Neural progenitor cell (in vitro differentiated cells): ENCODE measurements at regions not wholly inside any gene's neighbourhood (a gene's known extent, or its start where the extent isn't known, plus 50 kb on each side); places are given as distances from the start of the nearest gene placed in this dataset.

Experiments
- DNase-seq: peaks from one replicate; pipeline ENCODE4 v3.0.0-alpha.2; 2016; ENCODE audit warnings: low spot score
- H2AFZ ChIP-seq: fragments of 200-600 bp; sonication (generic); replicated peaks from 2 replicates; pipeline ENCODE4 v1.6.1; 2016; ENCODE audit warnings: antibody characterized with exemption
- H3F3A ChIP-seq: fragments of 200-600 bp; sonication (generic); 2 replicates; pipeline ENCODE4 v1.6.1; 2016; ENCODE audit warnings: antibody characterized with exemption, low read depth
- H3K27ac ChIP-seq: fragments of 200-600 bp; sonication (generic); 2 replicates; pipeline ENCODE4 v1.5.1; 2016; ENCODE audit warnings: mild to moderate bottlenecking
- H3K27me3 ChIP-seq: fragments of 200-600 bp; sonication (generic); 2 replicates; pipeline ENCODE4 v1.6.1; 2016; ENCODE audit warnings: mild to moderate bottlenecking, moderate library complexity
- H3K36me3 ChIP-seq: fragments of 200-600 bp; sonication (generic); 2 replicates; pipeline ENCODE4 v1.5.1; 2016
- H3K4me1 ChIP-seq: fragments of 200-600 bp; sonication (generic); 2 replicates; pipeline ENCODE4 v1.6.1; 2016; ENCODE audit warnings: mixed run types
- H3K4me2 ChIP-seq: fragments of 200-600 bp; sonication (generic); 2 replicates; pipeline ENCODE4 v1.6.1; 2016
- H3K4me3 ChIP-seq: fragments of 200-600 bp; sonication (generic); 2 replicates; pipeline ENCODE4 v1.5.1; 2016
- H3K79me2 ChIP-seq: fragments of 200-600 bp; sonication (generic); 2 replicates; pipeline ENCODE4 v1.6.1; 2016; ENCODE audit warnings: low read depth
- H3K9ac ChIP-seq: fragments of 200-600 bp; sonication (generic); 2 replicates; pipeline ENCODE4 v1.6.1; 2016
- H3K9me3 ChIP-seq: fragments of 200-600 bp; sonication (generic); 2 replicates; pipeline ENCODE4 v1.5.1; 2016; ENCODE audit warnings: low read depth
- H4K20me1 ChIP-seq: fragments of 200-600 bp; sonication (generic); 2 replicates; pipeline ENCODE4 v1.6.1; 2016; ENCODE audit warnings: low read depth
- H3K27ac Mint-ChIP-seq: 3 replicates; pipeline ENCODE4 v1.8.0; 2021; ENCODE audit warnings: mixed read lengths
- H3K27me3 Mint-ChIP-seq: 2 replicates; pipeline ENCODE4 v1.8.0; 2022; ENCODE audit warnings: low read depth, mild to moderate bottlenecking, inconsistent platforms, moderate library complexity, mixed read lengths; ENCODE audit not compliant: insufficient read depth
- H3K36me3 Mint-ChIP-seq: 3 replicates; pipeline ENCODE4 v1.8.0; 2021; ENCODE audit warnings: mixed read lengths
- H3K4me1 Mint-ChIP-seq: 3 replicates; pipeline ENCODE4 v1.8.0; 2021; ENCODE audit warnings: mixed read lengths
- H3K4me3 Mint-ChIP-seq: 3 replicates; pipeline ENCODE4 v1.8.0; 2021; ENCODE audit warnings: mild to moderate bottlenecking, moderate library complexity, mixed read lengths
- H3K9me3 Mint-ChIP-seq: 3 replicates; pipeline ENCODE4 v1.8.0; 2020; ENCODE audit warnings: mixed read lengths
- CTCF ChIP-seq: fragments of 200-600 bp; sonication (generic); IDR thresholded peaks from 2 replicates; pipeline ENCODE4 v1.5.1; 2017; ENCODE audit warnings: antibody characterized with exemption, mild to moderate bottlenecking
- EZH2 ChIP-seq: fragments of 200-600 bp; sonication (generic); IDR thresholded peaks from 2 replicates; pipeline ENCODE4 v1.6.1; 2017; ENCODE audit warnings: antibody characterized with exemption, mild to moderate bottlenecking, moderate library complexity
- EZH2phosphoT487 ChIP-seq: fragments of 200-600 bp; sonication (generic); IDR thresholded peaks from 2 replicates; pipeline ENCODE4 v1.6.1; 2017; ENCODE audit warnings: antibody characterized with exemption

GRCh38 chr5:89777758-89778157, 631.8 kb downstream of the CETN3 start:
- peaks cover 36% of the 10 kb centered on the region for H3K9me3 Mint-ChIP-seq
- H3K4me3 Mint-ChIP-seq = no peak overlapping the region
- H3K9ac ChIP-seq = no peak overlapping the region
- H3K27ac ChIP-seq = no peak overlapping the region
- no peak for TF ChIP-seq CTCF
- TF ChIP-seq EZH2 = no peak
- no peak for TF ChIP-seq EZH2phosphoT487
- no peaks in the 10 kb centered on the region for H3K79me2 ChIP-seq
- H3K36me3 ChIP-seq = no peaks in the 10 kb centered on the region
- no peaks in the 10 kb centered on the region for H3K27me3 ChIP-seq
- no peaks in the 10 kb centered on the region for H4K20me1 ChIP-seq
- H3K36me3 Mint-ChIP-seq = peaks cover 5% of the 10 kb centered on the region
- H3K4me1 Mint-ChIP-seq = no peaks in the 10 kb centered on the region
- no peak overlapping the region for H2AFZ ChIP-seq
- no peaks in the 10 kb centered on the region for H3K9me3 ChIP-seq
- DNase-seq = no peak
- no peak overlapping the region for H3K4me2 ChIP-seq
- no peaks in the 10 kb centered on the region for H3F3A ChIP-seq
- H3K27ac Mint-ChIP-seq = no peak overlapping the region
- no peaks in the 10 kb centered on the region for H3K4me1 ChIP-seq
- no peak overlapping the region for H3K4me3 ChIP-seq
- H3K27me3 Mint-ChIP-seq = peaks cover 4% of the 10 kb centered on the region

- H3K9ac ChIP-seq = no peak overlapping the region
- no peak overlapping the region for H3K27ac Mint-ChIP-seq
- no peaks in the 10 kb centered on the region for H3K36me3 Mint-ChIP-seq
- H3K4me3 Mint-ChIP-seq = no peak overlapping the region
- H3K27me3 Mint-ChIP-seq = no peaks in the 10 kb centered on the region
- no peak for DNase-seq
- H3K9me3 Mint-ChIP-seq = peaks cover 2% of the 10 kb centered on the region
- no peaks in the 10 kb centered on the region for H3K79me2 ChIP-seq
- no peak overlapping the region for H3K4me3 ChIP-seq
- no peaks in the 10 kb centered on the region for H3F3A ChIP-seq
- no peaks in the 10 kb centered on the region for H3K4me1 ChIP-seq
- no peaks in the 10 kb centered on the region for H3K27me3 ChIP-seq
- no peak overlapping the region for H2AFZ ChIP-seq
- H3K4me2 ChIP-seq = no peak overlapping the region
- no peak for TF ChIP-seq CTCF
- no peak for TF ChIP-seq EZH2phosphoT487
- no peak for TF ChIP-seq EZH2
- no peaks in the 10 kb centered on the region for H3K4me1 Mint-ChIP-seq
- no peaks in the 10 kb centered on the region for H3K9me3 ChIP-seq
- no peak overlapping the region for H3K27ac ChIP-seq
- H4K20me1 ChIP-seq = no peaks in the 10 kb centered on the region
- H3K36me3 ChIP-seq = no peaks in the 10 kb centered on the region
Observed at GRCh38 chr5:89769975-89770374, 639.6 kb downstream of the CETN3 start.

GRCh38 chr5:89759802-89760201, 649.8 kb downstream of the CETN3 start:
- Mint-ChIP-seq H3K4me3 (no peak overlapping the region), H3K27me3 (no peaks in the 10 kb centered on the region), H3K4me1 (no peaks in the 10 kb centered on the region), H3K27ac (no peak overlapping the region), H3K9me3 (no peaks in the 10 kb centered on the region), H3K36me3 (no peaks in the 10 kb centered on the region)
- Histone ChIP-seq H3K27me3 (no peaks in the 10 kb centered on the region), H3F3A (no peaks in the 10 kb centered on the region), H4K20me1 (no peaks in the 10 kb centered on the region), H3K4me3 (no peak overlapping the region), H3K9ac (no peak overlapping the region), H3K4me1 (no peaks in the 10 kb centered on the region), H3K27ac (no peak overlapping the region), H3K79me2 (no peaks in the 10 kb centered on the region), H3K9me3 (no peaks in the 10 kb centered on the region), H3K4me2 (no peak overlapping the region), H2AFZ (no peak overlapping the region), H3K36me3 (no peaks in the 10 kb centered on the region)
- DNase-seq = no peak
- no peak for TF ChIP-seq CTCF
- no peak for TF ChIP-seq EZH2
- TF ChIP-seq EZH2phosphoT487 = no peak

GRCh38 chr5:89758146-89758545, 651.4 kb downstream of the CETN3 start:
- Mint-ChIP-seq H3K27ac (no peak overlapping the region), H3K27me3 (no peaks in the 10 kb centered on the region), H3K36me3 (no peaks in the 10 kb centered on the region), H3K9me3 (no peaks in the 10 kb centered on the region), H3K4me3 (no peak overlapping the region), H3K4me1 (no peaks in the 10 kb centered on the region)
- no peaks in the 10 kb centered on the region for H3K36me3 ChIP-seq
- H3F3A ChIP-seq = no peaks in the 10 kb centered on the region
- H3K9ac ChIP-seq = no peak overlapping the region
- H3K27ac ChIP-seq = no peak overlapping the region
- H3K27me3 ChIP-seq = no peaks in the 10 kb centered on the region
- TF ChIP-seq CTCF (no peak), EZH2phosphoT487 (no peak), EZH2 (no peak)
- H3K79me2 ChIP-seq = no peaks in the 10 kb centered on the region
- H3K4me2 ChIP-seq = no peak overlapping the region
- no peaks in the 10 kb centered on the region for H3K4me1 ChIP-seq
- H4K20me1 ChIP-seq = no peaks in the 10 kb centered on the region
- no peaks in the 10 kb centered on the region for H3K9me3 ChIP-seq
- H3K4me3 ChIP-seq = no peak overlapping the region
- H2AFZ ChIP-seq = no peak overlapping the region
- DNase-seq = no peak
